HG03066 (cell line): ENCODE measurements at regions not wholly inside any gene's neighbourhood (a gene's known extent, or its start where the extent isn't known, plus 50 kb on each side); places are given as distances from the start of the nearest gene placed in this dataset.

ENCODE experiments used
- ATAC-seq: cut with Tn5 transposase; IDR thresholded peaks from one replicate; pipeline ENCODE4 v1.9.1; 2021; ENCODE audit warnings: low read depth; ENCODE audit not compliant: unreplicated experiment

DNA sequence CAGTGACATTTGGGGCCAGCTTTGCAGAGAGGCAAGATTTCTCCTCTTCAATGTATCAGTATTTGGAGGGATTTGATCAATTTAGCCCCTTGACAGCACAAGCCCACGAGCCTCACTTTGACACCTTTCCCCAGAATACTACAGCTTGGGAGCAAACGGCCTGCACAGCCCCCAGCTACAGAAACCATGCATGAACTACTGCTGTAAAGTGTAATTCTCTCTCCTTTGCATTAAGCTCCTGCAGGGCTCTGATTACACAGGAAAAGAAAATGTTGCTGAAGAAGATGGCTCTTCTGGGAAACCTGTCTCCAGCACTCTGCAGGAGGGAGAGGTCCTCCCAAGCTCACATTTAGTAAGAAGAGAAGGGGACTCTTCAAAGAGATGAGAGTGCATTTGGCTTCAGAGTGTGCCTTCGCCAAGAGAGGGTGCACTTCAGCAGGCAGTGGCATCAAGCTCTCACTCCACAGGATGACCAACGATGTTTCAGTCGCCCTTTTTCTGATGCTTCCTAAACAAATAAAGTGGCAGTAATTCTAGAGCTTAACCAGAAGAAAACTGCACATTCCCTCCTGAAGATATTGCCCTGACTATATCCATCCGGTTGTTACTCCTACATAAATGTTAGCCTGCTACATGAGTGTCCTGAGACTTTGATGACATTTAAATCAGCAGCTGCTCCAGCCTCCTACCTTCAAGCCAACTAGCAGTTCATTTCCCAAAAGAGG is 272.2 kb downstream of the AUH start:
- no peak for ATAC-seq

DNA sequence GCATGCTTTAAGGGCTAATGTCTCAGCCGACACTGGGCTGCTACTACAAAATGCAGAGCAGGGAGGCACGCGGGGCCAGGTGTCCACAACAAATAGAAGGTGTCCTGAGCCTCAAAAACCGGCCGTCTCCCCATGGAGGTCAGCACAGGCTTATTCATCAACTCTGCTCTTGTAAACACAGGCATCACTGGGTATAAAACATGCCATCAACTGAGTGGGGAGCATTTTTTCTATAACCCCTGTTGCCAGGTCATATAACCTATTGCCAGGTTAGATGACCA is 271.6 kb downstream of the AUH start:
- ATAC-seq = no peak

DNA sequence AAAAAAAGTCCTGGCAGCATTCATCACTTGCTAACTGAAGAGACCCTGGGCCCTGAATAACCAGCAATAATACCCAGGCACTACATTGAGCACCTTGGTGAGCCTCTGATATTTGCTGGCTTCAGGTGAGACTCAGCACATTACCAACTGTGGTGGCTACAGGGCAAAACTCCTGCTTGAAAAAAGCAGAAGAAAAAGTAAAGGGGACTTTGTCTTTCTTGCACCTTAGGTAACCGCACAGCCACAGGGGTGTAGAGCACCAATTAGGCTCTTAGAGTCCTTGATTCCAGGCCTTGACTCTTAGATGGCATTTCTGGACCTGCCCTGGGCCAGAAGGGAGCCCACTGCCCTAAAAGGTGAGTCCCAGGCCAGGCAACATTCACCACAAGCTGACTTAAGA is 269.5 kb downstream of the AUH start:
- no peak for ATAC-seq

DNA sequence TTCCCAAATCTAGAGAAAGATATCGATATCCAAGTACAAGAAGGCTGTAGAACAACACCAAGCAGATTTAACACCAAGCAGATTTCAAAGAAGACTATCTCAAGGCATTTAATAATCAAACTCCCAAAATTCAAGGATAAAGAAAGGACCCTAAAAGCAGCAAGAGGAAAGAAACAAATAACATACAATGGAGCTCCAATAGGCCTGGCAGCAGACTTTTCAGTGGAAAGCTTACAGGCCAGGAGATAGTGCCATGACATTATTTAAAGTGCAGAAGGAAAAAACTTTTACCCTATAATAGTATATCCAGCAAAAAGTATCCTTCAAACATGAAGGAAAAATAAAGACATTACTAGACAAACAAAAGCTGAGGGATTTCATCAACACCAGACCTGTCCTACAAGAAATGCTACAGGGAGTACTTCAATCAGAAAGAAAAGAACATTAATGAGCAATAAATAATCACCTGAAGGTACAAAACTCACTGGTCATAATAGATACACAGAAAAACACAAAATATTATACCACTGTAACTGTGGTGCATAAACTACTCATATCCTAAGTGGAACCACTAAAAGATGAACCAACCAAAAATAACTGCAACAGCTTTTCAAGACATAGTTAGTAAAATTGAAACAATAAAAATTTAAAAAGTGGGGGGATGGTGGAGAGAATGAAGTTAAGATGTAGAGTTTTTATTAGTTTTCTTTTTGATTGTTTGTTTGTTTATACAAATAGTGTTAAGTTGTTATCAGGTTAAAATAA is 267.2 kb downstream of the AUH start:
- ATAC-seq = no peak

DNA sequence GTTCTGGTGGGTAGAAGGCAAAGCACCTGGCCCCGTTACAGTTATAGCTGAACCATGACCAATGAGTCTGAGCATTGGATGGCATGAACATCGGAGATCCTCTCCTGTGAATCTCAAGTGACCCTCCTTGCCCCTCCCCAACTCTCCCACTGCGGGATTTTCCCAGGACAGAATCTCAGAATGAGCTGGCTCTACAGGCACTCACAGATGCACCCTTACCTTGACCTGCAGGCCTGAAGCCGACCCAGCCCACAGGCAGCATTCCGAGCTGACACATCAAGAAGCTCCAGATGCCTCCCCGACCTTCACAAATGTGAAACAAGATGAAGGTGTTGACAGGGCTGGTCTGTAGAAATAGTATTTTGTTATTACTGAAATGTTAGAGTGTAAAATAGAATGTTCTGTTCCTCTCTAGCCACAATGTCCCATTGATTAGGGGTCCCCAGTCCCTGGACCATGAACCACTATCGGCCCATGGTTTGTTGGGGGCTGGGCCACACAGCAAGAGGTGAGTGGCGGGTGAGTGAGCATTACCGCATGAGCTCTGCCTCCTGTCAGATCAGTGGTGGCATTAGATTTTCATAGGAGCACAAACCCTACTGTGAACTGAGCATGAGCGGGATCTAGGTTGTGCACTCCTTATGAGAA is 263.4 kb downstream of the AUH start:
- no peak for ATAC-seq

DNA sequence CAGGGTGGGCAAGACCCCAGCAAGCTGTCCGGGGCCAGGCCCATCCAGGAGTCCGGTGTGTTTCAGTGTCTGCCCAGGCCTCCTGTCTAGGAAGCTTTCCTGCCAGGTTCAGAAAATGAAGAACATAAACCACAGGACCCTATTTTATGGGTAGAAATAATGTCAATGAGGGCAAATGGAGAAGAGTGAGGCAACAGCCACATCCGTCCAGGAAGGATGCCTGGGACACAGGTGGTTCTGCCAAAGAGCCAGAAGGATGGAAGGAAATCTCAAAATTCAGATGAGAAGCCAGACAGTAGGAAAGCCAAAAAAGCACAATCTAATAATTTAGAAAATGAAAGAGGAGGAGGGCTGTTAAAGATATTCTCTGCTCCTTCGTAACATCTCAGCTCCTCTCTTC is 262.3 kb downstream of the AUH start:
- ATAC-seq = no peak

DNA sequence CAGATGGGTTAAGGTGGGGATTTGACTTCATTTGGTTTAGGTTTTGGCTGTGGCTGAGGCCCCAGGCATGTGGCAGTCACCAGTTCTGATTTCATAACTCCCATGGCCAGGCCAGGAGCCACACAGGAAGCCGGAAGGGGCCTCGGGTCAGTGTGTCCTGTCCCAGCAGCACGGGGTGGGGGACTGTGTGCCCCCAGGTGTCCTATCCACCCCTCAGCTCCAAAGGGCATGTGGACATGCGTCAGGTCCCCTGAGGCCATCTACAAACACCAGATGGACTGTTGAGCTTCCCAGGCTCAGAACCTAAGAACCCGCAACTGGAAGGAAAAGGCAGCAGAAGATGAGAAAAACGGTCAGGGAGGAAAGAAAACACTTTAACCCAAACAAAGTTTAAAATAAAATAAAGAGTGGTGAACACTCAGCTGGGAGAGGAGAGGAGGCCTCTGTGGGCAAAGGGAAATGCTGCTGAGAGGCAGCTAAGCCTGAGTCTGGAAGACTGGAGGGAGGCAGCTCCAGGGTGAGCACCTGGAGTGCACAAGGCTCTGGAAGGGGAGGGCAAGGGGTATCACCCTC is 260.8 kb downstream of the AUH start:
- ATAC-seq = no peak

DNA sequence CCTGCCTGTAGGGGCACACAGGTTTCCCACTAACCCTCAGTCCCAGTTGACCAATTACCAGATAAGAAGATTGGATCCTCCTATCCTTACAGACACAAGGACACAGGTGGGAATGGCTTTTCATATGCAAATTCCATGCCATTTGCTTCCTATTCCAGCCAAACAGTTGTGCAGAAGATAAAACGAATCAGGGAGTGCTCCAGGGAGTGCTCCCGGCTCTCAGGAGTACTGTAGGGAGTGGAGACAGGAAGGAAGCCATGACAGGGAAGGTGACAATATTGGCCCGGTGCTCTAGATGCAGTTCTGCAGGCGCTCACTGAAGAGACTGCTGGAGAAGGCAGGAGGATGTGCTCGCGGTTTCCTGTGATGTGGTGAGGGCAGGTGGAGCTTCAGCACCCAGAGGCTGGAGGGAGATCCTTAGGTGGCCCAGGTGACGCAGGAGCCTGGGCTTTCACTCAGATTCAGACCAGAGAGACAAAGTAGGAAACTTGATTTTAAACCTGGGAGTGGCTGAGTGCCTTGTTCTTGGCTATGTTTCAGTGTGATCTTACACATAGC is 260.0 kb downstream of the AUH start:
- ATAC-seq = no peak

DNA sequence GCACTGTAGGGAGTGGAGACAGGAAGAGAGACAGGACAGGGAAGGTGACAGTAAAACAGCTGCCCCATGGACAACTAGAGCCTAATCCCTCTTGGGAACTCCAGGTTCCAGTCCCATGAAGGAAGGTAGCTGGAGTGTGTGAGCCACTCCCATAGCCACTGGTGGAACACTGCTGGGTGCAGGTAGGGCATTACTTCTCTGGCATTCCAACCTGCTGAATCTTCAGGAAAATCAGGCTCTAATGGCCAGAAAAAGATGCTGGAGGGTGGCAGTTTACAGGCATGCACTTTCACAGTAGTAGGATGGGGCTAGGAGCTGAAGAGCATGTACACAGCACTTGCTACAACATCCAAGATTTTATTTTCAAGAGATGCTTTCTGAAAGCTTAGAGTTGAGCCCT is 259.4 kb downstream of the AUH start:
- no peak for ATAC-seq

DNA sequence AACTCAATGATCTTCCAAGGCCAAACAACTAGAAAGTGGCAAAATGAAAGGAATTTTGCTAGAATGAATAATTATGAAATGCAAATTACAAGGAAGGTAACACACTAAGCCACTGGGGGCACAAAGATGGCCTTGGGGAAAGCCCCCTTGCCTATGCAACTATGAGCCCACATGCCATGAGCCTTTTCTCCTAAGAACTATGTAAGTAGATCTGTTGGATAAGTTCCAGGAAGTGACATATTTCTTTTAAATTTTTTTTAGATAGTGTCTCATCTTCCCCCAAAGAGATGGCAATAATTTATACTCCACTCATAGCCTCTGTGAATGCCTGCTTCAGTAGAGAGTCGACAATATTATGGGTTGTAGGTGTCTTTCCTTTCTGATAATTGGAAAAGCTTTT is 257.8 kb downstream of the AUH start:
- ATAC-seq = no peak

DNA sequence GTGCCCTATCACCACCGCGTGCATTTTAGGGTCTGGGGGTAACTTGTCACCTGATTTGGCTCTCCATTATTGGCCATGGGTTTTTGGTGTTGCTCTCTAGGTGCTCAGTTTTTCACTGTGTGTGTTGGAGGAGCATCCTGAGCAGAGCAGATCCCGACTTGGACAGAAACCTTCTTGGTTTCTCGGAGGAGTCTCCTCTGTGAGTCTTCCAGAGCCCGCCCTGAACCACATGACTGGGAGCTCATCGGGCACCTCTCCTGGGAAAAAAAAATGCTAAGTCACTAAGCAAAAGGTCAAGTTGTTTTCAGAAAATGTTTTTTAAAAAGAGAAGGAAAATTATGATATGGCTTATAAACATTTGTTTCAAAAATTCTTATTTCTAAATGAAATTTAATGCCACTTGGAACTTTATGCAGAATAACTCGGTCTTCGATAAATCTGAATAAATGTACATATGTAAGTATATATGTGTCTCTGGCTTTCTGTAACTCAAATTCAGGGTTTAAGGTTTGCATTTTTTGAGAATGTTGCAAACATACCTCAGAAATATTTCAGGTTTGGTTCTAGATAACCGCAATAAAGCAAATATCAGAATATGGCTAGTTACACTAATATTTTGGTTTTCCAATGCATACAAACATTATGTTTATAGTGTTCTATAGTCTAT is 255.2 kb downstream of the AUH start:
- no peak for ATAC-seq

DNA sequence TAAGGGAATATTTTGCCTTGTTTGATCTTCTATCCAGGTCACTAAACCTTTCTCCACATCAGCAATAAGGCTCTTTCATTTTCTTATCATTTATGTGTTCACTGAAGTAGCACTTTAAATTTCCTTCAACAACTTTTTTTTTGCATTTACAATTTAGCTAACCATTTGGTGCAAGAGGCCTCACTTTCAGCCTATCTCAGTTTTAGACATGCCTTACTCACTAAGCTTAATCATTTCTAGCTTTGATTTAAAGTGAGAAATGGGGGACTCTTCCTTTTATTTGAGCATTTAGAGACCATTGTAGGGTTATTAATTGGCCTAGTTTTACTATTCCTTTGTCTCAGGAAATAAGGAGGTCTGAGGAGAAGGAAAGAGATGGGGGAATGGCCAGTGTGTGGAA is 250.5 kb downstream of the AUH start:
- no peak for ATAC-seq

DNA sequence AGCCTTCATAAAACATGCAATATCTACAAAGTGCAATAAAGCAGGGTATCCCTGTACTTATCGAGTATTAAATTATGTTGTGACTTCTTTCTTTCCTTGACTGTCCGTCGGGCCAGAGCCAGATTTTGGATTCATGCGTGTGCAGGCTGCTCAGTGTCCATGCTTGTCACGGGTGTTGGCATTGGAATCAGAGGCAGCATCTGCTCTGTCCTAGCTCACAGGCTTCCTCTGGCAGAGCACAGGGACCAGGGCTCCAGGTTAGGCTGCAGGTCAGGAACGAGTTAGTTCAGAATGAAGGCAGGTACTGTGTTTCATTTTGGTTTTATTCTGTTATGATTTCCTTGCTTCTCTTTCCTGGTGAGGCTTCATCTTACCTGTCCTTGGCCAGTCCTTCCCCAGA is 249.8 kb downstream of the AUH start:
- ATAC-seq = no peak

DNA sequence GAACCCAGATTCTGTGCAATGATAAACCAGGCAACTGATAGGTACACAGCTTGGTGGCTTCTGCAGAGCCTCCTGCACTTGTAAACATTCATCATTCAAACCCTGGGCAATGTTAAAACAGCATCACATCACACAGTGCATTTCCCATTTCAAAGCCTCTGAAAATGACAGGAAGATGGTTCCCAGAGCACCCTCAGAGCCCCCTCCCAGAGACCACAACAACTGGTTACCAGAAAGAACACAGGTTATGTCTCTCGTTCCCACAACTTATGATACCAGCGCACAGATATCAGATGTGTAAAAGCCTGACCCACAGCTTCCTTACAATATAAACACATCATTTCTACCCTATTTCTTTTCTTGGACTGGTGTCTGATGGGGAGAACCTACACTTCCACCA is 248.7 kb downstream of the AUH start:
- no peak for ATAC-seq

DNA sequence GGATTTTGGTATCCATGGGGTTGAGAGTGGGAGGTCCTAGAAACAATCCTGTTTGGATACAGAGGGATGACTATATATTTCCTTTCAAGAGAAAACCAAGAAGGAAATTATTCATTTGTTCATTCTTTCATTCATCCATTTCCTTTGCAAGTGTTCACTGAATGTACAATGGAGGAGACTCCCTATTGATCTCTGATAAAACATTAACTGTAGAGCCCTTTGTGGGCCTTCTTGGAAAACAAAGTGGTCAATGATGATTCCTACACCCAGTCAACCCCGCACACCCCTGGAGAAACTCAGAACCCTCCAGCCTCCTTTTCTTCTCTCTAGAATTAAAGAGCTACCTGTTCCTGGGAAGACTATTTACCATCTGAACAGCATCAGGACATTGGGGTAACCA is 247.3 kb downstream of the AUH start:
- no peak for ATAC-seq

DNA sequence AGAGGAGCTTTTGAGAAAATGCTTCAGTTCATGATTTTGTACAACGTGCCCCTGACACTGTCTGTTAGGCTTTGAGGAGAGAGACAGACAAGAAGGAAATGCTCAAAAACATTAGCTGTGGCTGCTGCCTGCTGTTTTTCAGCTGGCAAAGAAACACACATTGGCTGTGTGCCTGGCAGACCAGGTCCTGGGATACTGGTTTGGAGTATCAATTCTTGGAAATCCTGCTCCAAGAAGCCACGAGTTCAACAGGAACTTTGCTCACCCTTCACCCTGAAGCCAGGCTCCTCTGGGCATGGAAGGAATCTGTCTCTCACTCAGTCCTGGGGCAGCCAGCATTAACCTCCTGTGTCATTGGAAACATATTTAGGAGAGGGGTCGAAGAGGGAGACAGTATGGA is 245.5 kb downstream of the AUH start:
- no peak for ATAC-seq

DNA sequence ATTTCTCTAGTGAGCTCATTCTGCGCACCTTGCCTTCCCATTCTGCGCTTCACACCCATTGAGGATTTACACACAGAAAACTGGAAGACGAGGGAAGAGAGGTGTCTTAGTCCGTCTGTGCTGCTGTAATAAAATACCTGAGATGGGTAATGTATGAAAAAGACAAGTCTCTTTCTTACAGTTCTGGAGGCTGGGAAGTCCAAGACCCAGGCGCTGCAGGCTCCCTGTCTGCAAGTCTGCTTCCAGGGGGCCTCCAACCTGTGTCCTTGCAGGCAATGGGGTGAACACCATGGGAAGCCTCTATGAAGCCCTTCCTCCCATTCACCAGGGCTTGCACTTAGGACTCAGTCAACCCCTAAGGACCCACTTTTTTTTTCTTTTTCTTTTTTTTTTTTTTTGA is 245.0 kb downstream of the AUH start:
- ATAC-seq = no peak

DNA sequence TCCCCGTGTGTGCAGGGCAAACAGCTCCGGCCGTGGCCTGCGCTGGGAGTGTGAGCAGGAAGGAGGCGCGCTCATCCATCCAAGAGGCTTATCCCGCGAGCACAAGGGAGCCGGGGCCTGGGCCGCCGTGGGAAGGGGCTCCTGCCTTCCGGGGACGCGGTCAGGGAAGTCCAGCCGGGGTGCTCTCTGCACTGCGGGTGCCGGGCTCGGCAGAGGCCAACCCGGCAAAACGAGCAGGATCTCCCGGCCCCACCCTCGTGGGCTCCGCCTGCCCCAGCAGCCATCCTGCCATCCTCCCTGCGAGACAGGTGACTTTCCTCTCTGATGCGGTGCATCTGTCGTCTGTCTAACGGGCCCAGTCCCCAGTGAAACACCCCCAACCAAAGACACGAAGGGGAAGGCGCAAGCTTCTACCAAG is 244.2 kb downstream of the AUH start:
- ATAC-seq = no peak

DNA sequence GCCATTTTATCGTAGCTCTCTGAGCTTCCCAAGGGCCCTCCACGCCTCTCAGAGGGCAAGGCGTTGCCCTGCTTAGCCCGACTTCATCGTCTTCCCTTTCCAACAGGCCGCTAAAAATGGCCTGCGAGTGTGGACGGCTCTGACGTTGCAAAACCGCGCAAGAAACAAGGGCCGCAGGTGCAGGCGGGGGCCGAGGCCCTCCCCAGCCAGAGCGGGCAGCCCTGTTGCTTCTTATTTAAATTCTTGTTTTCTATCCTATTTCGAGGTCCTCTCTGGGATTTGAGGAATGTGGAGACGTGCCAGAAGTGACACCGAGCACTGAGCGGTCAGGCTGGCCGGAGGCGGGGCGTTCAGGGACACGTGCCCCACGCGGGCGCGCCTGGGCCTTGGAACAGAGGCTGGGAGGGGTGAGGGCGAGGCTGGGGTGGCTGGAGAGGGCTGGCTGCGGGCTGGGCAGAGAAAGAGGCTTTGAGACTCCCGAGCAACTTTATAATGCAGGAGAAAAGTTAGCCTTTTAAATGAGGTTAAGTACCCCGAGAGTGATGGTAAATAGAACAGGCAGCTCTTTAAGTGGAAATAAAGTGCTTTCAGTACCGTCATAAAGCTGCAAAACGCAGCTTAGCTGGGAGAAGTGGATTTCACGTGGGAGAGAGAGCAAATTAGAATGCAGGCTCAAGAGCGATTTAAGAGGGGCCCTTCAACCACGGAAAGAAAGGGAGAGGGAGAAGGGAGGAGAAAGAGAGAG is 243.6 kb downstream of the AUH start:
- ATAC-seq = no peak

DNA sequence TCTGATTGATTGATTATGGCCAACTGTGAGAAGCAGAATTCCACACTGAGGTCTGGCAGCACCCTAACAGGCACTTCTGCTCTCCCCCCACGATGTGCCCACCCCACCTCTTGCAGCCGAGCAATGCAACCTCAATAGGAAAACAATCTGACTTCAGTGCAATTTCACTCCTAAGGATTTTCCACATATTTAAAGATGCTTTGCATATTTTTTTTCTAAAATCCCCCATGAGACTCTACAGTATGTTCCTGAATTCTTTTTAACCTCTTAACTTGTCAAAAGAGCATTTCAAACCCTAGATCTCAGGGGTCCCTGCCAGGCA is 243.1 kb downstream of the AUH start:
- ATAC-seq = no peak
